IPS-NIHi11 (cell line): ENCODE measurements at regions not wholly inside any gene's neighbourhood (a gene's known extent, or its start where the extent isn't known, plus 50 kb on each side); places are given as distances from the start of the nearest gene placed in this dataset.
"Not testable (repeated sequence)": the region's sequence is repeated elsewhere in the genome, so short reads cannot be mapped to it uniquely, and the experiment has no call there.

Source experiments
- DNase-seq: peaks from one replicate; pipeline ENCODE4 v3.0.0; 2012; ENCODE audit warnings: mixed read lengths, low spot score

DNA sequence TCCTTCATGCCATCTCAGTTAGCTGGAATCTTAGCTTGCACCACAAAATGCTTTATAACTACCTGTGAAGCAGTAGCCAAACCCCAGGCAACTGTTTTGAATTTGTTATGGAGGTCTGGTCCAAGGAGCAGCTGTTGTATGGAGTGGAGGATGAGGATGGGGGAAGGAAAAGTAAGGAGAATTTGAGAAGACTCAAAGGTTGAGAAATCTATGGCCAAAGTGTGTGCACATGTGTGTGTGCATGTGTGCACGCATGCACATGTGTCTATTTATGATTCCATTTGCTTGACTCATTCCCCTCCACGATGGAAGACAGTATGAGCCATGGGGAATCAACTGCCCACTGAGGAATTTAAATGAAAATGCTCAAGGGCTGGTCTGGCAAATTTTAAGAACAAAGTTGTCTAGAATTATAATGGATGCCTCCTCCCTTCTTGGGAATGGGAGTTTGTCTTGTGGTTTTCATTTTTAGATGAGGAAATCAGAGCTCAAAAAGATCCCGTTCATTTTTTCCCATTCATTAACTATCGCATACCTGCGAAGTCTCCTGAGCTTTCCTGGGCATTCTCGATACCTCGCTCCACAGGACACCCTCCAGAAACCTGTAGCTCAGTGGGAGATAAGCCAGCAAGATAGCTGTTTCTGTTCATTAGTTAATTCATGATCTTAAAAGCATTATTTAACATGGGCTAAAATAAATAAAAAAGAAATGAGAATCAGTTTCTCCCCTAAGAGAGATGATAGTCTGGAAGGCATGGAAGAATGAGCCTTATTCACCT lies 152.3 kb upstream of the NEDD9 start:
- DNase-seq: no peak

DNA sequence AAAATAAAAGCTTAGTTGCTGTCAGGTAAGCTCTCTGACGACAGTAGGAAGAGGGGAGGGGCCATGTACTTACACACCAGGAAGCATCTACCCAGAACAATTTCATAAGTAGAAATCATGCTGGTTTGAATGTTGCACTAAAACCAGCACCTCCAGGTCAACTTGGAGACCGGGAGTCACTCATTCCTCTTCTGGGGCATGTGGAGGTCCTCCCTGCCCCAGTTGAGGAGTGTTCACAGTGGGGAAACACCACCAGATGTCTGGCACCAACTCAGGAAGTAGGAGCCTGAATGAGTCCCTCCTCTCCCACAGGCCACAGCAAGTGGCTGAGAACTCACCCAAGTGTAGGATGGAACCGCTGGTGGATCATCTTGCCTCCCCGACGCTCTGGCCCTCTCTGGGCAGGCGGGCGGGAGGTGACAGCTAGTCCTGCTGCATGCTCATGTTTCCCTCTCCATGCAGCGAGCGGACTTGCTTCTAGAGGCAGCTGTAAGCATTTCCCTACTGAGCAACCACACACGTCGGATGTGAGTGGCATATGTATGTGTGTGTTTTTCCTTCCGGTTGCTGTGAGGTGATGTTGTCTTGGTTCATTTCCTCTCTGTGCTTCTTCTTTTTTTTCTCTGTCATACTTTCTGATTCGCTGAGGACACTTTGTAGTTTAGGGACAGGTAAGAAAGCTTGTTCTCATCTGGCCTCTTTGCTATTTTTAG lies 149.5 kb upstream of the NEDD9 start:
- no peak for DNase-seq

DNA sequence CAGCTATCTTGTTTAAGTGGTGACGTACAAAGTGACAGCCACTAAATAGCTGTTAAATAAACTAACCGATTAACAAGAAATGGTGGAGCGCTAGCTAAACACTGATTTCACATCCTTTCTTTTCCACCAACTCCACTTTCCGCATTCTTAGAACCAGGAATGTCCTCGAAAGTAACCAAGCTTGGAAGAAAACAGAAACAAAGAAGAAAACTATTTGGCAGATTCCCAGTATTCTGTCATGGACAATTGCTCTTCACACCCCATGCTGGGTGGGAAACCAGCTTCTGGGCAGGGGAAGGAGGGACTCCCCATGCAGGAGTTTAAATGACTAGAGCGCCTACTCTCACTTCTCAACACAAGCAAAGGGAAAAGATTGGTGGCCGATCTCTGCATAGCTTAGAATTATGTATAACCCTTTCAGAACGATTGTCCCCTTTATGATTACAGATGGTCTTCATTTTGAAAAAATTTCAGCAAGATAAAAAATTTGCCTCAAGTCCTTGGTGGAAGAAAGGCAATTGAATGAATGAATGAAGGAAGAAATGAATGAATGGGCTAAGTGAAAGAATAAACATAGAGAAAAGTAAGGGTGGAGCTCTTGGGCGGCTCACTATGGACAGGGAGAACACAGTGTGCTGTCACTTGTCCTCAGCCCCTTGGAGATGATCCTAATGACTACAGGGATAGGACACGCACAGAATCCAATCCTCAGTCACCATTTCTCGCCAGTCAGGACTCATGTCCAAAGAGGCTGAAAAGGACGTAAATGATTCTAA lies 148.7 kb upstream of the NEDD9 start:
- no peak for DNase-seq

DNA sequence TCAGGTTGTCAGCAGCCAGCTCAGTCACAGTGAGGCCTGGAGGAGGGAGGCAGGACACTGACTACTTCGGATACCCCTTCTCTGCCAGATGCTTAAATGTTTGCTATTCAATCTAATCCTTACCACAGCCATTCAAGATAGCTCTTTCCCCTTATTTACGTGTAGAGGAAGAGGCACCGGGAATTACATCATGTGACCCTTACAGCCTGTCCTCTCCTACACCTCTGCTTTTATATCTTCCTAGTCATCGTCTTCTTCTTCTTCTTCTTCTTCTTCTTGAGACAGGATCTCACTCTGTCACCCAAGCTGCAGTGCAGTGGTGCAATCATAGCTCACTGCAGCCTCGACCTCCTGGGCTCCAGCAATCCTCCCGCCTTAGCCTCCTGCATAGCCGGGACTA lies 148.1 kb upstream of the NEDD9 start:
- DNase-seq: no peak

DNA sequence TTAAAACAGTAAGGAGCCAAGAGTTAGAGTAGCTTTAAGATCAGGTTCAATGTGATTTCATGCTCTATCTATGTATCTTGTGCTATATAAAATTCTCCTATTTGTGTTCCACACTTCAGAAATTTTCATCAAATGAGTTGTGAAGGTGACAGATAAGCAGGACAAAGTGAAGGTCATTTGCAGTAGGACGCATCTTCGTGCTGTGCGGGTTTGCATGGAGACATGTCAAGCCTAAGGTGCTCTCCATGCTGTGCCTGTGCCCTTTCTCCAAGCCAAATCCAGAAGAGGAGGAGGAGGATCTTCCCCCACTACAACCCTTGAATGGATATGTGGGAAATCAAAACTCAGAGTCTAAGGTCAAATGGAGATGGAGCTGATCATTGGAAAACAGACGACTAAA lies 147.3 kb upstream of the NEDD9 start:
- no peak for DNase-seq

DNA sequence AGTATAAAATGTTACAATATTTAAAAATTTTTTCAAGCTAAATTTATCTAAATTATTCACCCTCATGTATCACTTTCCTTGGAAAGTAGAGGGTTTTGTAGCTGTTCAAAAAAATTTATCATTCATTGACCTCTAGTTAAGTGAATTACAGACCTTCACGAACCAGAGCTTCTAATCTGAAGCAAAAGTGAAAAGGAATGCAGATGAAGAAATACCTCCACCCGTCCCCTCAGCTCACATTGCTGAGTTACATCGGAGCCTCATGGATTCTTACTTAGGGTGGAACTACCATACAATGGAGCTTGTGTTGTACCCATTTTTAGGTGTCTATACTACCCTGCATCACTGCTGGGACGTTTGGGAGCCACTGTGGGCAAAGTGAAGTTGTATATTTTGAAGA lies 146.2 kb upstream of the NEDD9 start:
- no peak for DNase-seq

DNA sequence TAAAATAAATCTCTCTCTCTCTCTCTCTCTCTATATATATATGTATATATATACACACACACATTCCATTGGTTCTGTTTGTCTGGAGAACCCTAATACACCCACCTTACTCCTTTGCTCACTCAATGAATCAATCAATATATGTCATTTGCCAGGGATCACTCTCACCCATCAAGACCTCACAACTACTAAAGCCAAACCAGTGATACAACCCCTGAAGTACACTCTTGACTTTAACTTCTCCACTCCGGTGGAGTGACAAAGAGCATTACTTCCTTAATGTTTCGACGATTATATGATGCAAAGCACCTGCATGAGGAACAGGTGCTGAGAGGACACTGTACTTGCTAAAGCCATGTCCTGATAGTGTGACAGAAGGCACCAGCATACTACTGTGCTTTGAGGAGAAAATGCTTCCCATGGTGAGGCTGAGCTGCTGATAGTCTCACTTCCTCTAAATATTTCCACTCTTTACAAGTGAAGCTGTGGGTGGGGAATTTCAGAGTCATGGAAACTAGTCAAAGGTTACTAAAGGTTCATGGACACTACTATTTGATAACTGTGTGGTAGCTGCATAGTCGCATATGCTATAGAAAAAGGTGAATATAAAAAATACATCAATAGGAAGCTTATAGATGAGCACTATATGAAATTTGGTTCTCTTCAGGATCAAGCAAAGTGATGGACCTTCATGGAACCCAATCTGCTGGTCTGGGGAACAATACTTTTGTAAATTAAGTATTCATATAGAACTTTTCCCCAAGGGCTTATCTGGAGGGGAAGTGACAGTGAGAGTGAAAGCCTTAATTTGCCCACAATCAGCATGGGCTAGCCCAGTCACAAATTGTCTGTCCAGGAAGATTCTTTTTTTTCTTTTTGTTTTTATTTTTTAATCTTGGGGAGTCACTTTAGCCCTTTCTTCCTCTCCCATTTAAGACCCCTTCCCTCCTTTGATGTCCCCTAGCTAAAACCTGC lies 141.9 kb upstream of the NEDD9 start:
- no peak for DNase-seq

DNA sequence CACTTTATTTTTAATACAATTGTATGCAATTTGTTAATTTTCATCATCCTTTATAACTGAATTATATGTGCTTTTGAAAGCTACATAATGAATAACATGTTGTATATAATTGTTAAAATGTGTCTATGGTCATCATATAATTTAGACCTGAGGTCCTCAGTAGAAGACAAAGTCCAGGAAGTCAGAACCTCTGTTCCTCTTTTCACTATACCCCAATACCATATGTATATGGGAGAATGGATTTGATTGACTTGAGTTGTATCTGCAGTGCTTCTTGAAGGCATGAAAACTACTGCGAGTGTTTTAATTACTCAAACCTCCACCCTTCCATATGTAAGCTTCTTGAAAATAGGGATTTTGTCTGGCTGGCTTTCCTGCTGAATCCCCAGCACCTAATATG lies 140.7 kb upstream of the NEDD9 start:
- no peak for DNase-seq

DNA sequence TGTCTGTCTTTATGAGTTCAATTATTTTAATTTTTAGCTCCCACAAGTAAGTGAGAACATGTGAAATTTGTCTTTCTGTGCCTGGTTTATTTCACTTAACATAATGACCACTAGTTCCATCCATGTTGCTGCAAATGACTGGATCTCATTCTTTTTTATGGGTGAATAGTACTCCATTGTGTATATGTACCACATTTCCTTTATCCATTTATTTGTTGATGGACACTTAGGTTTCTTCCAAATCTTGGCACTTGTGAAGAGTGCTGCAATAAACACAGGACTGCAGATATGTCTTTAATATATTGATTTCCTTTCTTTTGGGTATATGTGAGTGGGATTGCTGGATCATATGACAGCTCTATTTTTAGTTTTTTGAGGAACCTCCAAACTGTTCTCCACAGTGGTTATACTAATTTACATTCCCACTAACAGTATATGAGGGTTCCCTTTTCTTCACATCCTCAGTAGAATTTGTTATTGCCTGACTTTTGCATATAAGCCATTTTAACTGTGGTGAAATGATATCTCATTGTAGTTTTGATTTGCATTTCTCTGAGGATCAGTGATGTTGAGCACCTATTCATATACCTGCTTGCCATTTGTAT lies 139.8 kb upstream of the NEDD9 start:
- not testable (repeated sequence) for DNase-seq

DNA sequence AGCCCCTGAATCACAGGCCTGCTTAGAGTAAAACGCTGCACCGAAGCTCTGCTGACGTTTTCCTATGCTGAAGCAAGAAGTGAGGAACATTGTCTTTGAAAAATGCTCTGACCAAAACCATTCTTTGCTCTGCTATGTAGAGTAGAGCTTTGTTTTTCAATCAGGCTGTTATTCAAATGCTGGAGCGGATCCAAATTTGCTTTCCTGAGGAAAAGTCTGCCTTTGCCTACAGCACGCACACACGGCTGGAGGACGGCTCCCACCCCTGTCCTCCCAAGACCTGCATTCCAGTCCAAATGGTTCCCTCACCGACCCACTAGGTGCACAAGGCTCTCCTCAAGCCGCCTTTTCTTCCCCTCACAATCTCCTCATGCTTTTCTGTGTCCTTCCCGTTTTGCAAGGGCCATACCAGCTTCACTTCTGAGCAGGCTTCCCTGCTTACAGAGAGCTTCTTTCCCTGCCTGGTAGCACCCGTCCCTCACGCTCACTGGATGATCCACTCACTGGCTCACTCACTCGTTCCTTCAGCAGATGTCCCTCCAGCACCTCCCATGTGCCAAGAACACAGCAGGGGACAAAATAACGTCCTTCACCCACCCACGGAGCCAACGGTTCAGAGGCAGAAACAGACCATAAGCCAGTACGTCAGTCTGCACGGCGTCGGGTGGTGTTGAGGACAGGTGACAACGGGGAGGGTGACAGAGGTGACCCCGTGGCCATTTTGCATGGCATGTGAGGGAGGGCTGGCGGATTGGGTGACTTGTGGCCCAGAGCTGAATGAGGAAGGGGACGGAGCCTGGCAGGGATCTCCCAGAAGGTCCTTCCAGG lies 137.9 kb upstream of the NEDD9 start:
- no peak for DNase-seq

DNA sequence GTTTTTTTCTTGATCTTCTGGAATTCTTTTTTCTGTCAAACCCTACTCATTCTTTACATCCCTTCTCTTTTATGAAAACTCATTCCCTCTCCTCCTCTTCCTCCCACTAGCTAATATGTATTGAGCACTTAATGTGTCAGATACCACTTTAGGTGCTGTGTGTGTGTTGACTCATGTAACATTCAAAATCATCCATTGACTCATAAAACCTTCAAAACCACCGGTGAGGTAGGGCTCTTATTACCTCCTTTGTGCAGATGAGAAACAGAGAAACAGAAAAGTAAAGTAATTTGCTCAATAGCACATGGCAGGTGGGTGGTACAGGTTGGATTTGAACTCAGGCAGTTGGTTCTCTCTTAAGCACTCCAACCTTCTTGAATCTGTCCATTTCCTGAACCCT lies 136.3 kb upstream of the NEDD9 start:
- DNase-seq: no peak

DNA sequence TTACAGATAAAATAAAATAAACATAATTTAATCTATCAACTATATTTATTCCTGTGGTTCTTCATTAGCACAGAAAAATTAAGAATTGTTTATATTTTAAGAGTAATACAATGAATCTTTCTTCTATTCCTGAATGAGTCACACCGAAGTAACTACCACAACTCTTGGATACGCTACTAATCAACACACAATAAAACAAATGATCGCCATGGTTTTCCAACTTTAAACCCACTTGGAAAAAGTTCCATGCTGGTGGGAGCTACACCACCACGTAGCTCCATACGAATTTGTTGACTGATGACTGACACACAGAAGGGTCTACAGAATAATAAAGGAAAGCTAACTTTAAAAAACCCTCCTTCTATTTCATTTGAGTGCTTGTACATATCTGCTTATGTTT lies 135.8 kb upstream of the NEDD9 start:
- no peak for DNase-seq

DNA sequence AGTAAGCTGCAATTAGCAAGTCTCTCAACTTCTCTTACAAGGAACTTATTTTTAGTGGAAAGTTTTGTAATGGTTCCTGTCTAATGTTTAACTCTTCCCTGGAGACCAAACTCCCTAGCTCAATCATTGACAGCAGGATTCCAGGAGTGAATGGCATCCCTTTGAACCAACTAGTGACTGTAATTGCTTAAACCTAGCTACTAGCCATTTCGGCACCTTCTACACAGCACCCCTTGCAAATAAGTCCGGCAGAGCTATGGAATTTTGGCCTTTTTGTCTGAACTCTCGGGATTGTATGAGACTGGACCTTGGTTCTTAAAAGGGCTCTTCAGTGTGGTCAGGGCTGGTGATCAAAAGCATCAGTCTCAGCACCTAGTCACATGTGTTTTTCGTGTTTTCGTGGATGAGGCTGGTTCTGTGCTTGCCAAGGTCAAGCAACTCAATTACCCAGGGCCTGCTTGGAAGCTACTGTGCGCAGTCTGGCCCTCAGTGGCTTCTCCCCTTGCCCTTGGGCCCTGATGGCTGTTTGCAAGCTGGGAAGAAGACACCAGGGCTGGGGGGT lies 135.3 kb upstream of the NEDD9 start:
- no peak for DNase-seq

DNA sequence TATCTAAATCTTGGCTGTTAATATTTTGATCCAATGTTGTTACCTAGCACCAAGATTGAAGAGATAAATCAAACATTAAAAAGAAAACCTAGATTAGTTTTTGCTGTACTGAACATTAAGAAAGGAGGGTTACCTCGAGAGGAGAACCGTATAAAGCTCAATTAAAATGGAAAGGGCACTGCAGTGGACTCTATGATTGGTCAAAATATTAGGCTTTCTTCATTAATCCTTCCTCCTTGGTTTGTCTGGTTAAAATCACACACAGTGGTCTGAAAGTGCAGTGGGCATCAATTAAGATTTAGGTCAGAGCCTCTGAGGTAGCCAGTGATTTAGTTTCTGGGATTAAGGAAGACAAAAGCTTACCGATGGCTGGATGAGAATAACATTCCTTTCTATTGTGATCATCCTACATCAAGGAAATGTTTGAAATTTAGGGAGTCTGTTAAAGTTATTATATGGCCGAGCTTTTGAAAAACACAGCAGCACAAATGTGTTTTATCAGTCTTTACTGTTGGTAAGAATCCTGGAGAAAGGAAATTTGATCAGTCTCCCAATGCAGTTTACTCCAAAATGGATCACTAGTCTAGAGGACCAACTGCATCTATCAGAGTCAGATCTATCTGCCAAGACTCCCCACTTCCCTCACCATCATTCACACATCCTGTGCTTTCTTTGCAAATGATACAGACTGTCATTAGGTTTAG lies 134.6 kb upstream of the NEDD9 start:
- DNase-seq: no peak

DNA sequence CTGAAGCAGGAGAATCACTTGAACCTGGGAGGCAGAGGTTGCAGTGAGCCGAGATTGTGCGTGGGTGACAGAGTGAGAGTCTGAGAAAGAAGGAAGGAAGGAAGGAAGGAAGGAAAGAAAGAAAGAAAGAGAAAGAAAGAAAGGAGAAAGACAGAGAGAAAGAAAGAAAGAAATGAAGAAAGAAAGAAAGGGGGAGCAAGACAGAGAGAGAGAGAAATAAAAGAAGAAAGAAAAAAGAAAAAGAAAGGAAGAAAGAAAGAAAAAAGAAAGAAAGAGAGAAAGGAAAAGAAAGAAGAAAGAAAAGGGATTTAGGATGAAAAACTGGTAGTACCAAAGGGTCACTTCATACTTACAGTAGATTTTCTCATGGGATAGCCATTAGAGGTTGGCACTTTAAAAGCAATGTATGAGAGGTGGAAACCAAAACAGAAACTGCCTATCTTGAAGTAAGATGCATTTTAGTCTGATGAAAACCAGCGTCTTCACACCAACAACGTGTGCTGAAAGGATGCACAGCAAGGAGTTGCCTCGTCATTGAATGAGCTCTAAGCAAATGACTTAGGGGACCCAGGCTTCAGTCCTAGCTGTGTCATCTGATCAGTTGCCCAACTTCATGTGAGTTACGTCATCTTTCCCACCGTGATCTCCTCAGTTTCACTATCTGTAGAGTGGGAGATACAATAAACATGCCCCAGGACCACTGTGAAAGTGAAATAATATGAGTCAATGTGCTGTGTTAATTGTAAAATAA lies 133.9 kb upstream of the NEDD9 start:
- DNase-seq: no peak

DNA sequence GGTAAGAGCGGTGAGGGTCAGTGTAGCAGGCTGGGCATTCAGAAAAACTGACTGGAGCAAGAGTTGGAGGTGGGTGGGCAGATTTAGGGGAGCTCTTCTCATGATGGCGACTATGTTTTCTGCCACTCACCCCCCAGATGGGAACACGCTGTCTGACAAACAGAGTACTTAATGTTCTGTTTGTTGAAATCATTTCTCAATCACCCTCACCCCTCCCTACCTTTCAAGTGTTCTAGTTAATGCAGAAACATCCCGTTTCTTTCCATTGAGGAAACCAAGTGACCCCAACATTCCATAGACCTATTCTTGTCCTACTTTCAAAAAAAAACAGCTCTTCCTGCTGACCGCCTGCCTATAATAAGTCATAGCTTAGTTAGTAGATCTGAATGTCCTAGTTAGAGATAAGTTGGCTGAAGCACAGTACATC lies 132.5 kb upstream of the NEDD9 start:
- no peak for DNase-seq

DNA sequence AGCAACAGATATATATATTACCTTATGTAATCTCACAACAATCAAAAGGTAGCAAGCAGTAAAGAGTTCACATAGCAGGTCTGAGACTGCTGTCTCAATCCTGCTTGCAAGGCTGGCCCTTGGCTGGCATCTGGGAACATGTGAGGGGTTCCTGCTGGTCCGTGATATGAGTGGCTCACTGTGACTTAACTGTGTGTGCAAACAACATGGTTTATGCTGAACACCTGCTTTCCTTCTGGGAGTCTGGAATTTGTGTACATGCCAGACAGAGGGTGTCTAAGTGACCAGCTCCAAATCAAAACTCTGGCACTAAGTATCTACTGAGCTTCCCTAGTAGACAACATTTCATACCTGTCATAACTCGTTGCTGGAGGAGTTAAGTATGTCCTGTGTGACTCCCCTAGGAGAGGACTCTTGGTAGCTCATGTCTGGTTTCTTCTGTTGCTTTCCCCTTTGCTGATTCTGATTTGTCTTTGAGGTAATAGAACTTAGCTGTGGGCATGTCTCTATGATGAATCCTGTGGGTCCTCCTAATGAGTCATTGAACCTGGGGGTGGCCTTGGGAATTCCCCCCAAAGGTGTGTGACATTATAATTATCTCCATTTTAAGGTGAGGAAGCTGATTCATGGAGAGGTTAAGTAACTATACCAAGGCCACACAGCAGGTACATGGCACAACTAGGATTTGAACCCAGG lies 131.6 kb upstream of the NEDD9 start:
- no peak for DNase-seq

DNA sequence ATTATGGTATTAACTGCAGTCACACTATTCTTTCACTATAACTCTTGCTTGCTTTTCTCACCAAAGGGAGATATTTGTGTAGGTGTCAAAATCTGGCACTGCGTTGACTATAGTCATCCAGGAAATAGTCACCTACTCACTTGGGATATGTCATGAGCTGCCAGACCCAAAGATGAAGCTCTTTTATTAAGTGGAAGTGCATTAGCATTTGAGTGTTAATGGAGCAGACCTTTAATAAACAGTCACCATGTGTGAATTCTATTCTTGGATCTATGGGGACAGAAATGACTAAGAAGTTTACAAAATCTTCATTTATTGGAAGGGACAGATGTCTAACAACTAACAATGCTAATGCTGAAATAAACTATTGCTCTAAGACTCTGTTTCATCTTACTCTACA lies 130.1 kb upstream of the NEDD9 start:
- DNase-seq: no peak
